K562 (cell line): ENCODE measurements at regions not wholly inside any gene's neighbourhood (a gene's known extent, or its start where the extent isn't known, plus 50 kb on each side); places are given as distances from the start of the nearest gene placed in this dataset.

Experiments
- ATF2 ChIP-seq: sonication (generic); formaldehyde crosslinking; IDR thresholded peaks from 2 replicates; pipeline ENCODE4 v1.8.1; 2022; ENCODE audit warnings: missing genetic modification reagents
- ATF3 ChIP-seq, 2 experiments: fragments of 450-650 bp in 1 of 2; sonication (generic) in 1 of 2; formaldehyde crosslinking in 1 of 2; IDR thresholded peaks in 1 of 2; conservative IDR thresholded peaks in 1 of 2; 2 replicates each; pipeline versions ENCODE4 v1.6.1 to v1.8.1; 2016 to 2023; ENCODE audit warnings: mild to moderate bottlenecking in 2 of 2, moderate library complexity in 2 of 2, inconsistent platforms in 1 of 2, missing genetic modification reagents in 1 of 2
- DLX4 ChIP-seq: fragments of 250-450 bp; sonication (Bioruptor Pico); IDR thresholded peaks from 2 replicates; pipeline ENCODE4 v1.6.1; 2021; ENCODE audit warnings: mild to moderate bottlenecking
- NFE2L1 ChIP-seq: fragments of 450-650 bp; IDR thresholded peaks from 2 replicates; pipeline ENCODE4 v1.6.1; 2016; ENCODE audit warnings: missing genetic modification characterization, low read depth, mild to moderate bottlenecking, missing compliant biosample characterization, moderate library complexity, borderline replicate concordance
- POLR2AphosphoS5 ChIP-seq: IDR thresholded peaks from 2 replicates; pipeline ENCODE4 v1.6.1; 2011; ENCODE audit warnings: mild to moderate bottlenecking, low read depth, low read length, moderate library complexity; ENCODE audit not compliant: control insufficient read depth, insufficient read depth
- TAF1 ChIP-seq: IDR thresholded peaks from 2 replicates; pipeline ENCODE4 v1.6.1; 2011; ENCODE audit warnings: mild to moderate bottlenecking, low read length, moderate library complexity; ENCODE audit not compliant: insufficient read depth, control insufficient read depth, severe bottlenecking; ENCODE audit errors: extremely low read depth
- ZNF449 ChIP-seq: fragments of 250-450 bp; sonication (Bioruptor Pico); IDR thresholded peaks from 2 replicates; pipeline ENCODE4 v1.8.0; 2022; ENCODE audit warnings: moderate library complexity, mild to moderate bottlenecking, inconsistent platforms

- TF ChIP-seq ATF3 (IDR thresholded peaks at IDR 0.05) (no peak), ATF3 (CRISPR knock-in tag; conservative IDR thresholded peaks at IDR 0.05) (no peak), ATF2 (CRISPR knock-in tag) (no peak), ZNF449 (CRISPR knock-in tag) (no peak), POLR2AphosphoS5 (no peak), NFE2L1 (tag) (no peak), TAF1 (no peak), DLX4 (CRISPR knock-in tag) (no peak)
These were observed 122.6 kb upstream of the AJAP1 start for GRCh38 chr1:4531842-4532241.
